ENCODE measurements at regions not wholly inside any gene's neighbourhood (a gene's known extent, or its start where the extent isn't known, plus 50 kb on each side); places are given as distances from the start of the nearest gene placed in this dataset.

DNA sequence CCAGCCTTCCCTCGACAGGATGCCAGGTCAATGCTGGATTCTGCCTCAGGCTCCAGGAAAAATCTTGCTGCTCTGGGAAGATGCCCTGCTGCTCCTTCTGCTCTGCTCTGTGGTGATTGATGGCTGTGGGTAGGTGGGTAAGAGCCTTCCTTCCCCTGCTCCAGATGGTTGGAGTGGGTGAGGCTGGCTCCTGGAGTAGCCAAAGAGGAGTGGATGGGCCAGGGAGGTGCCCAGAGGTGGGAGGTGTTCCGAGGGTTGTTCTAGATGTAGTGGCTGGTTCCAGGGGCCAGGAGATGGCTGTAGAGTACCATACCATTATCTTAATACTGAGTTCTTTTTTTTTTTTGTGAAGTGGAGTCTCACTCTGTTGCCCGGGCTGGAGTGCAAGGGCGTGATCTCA, 99.6 kb upstream of the THY1 start:
- TF ChIP-seq CTCF (conservative IDR thresholded peaks at IDR 0.05 in 1 of 2, IDR thresholded peaks at IDR 0.05 in 1 of 2; ENCODE audit: extremely low read depth in 1 of 2, insufficient read depth in 1 of 2, low read depth in 1 of 2, low read length in 2 of 2) = no peak
- TF ChIP-seq EZH2 (IDR thresholded peaks at IDR 0.05; ENCODE audit: borderline replicate concordance, low read length) = no peak

Data from mammary epithelial cell (primary cell).